Neural cell (in vitro differentiated cells): ENCODE measurements at regions not wholly inside any gene's neighbourhood (a gene's known extent, or its start where the extent isn't known, plus 50 kb on each side); places are given as distances from the start of the nearest gene placed in this dataset.

ENCODE experiments used
- H2AFZ ChIP-seq: fragments of 200-600, 300-800 bp; sonication (generic), shearing (Covaris generic); 2 replicates; pipeline ENCODE4 v1.6.0; 2014; ENCODE audit warnings: low read depth, mild to moderate bottlenecking, antibody characterized with exemption, low read length, moderate library complexity
- H3F3A ChIP-seq: fragments of 200-600 bp; shearing (Covaris generic); 2 replicates; pipeline ENCODE4 v1.6.1; 2016; ENCODE audit warnings: mild to moderate bottlenecking, moderate library complexity, mixed read lengths, antibody characterized with exemption, low read length; ENCODE audit not compliant: insufficient read depth, poor library complexity, severe bottlenecking
- H3K27ac ChIP-seq: fragments of 200-600, 300-800 bp; sonication (generic), shearing (Covaris generic); 2 replicates; pipeline ENCODE4 v1.5.1; 2014; ENCODE audit warnings: mild to moderate bottlenecking, low read length, moderate library complexity
- H3K27me3 ChIP-seq: fragments of 300-800, 200-600 bp; sonication (generic), shearing (Covaris generic); 2 replicates; pipeline ENCODE4 v1.6.0; 2014; ENCODE audit warnings: mild to moderate bottlenecking, low read depth, low read length, moderate library complexity; ENCODE audit not compliant: insufficient read depth
- H3K36me3 ChIP-seq: fragments of 300-800, 200-600 bp; sonication (generic), shearing (Covaris generic); 2 replicates; pipeline ENCODE4 v1.5.1; 2014; ENCODE audit warnings: mild to moderate bottlenecking, antibody characterized with exemption, low read length, moderate library complexity; ENCODE audit not compliant: insufficient read depth
- H3K4me2 ChIP-seq: fragments of 300-800, 200-600 bp; sonication (generic), shearing (Covaris generic); 2 replicates; pipeline ENCODE4 v1.6.0; 2014; ENCODE audit warnings: mild to moderate bottlenecking, low read length
- H3K4me3 ChIP-seq: fragments of 300-800, 200-600 bp; sonication (generic), shearing (Covaris generic); 2 replicates; pipeline ENCODE4 v1.5.1; 2014; ENCODE audit warnings: mild to moderate bottlenecking, low read length, moderate library complexity
- H3K79me2 ChIP-seq: fragments of 200-600 bp; shearing (Covaris generic); replicated peaks from 2 replicates; pipeline ENCODE4 v1.6.0; 2014; ENCODE audit warnings: mild to moderate bottlenecking, low read length, moderate library complexity; ENCODE audit not compliant: insufficient read depth
- H3K9ac ChIP-seq: fragments of 300-800, 200-600 bp; sonication (generic), shearing (Covaris generic); 2 replicates; pipeline ENCODE4 v1.6.1; 2016; ENCODE audit warnings: mild to moderate bottlenecking, low read length, mixed read lengths
- H3K9me2 ChIP-seq: fragments of 200-600 bp; shearing (Covaris generic); 2 replicates; pipeline ENCODE4 v1.6.1; 2016; ENCODE audit warnings: mild to moderate bottlenecking, low read length, mixed read lengths; ENCODE audit not compliant: insufficient read depth
- H3K9me3 ChIP-seq: fragments of 200-600, 300-800 bp; sonication (generic), shearing (Covaris generic); 2 replicates; pipeline ENCODE4 v1.6.1; 2016; ENCODE audit warnings: mild to moderate bottlenecking, mixed run types, low read length, moderate library complexity, mixed read lengths
- H4K20me1 ChIP-seq: fragments of 200-600 bp; shearing (Covaris generic); 2 replicates; pipeline ENCODE4 v1.6.1; 2016; ENCODE audit warnings: mild to moderate bottlenecking, mixed run types; ENCODE audit not compliant: insufficient read depth
- EP300 ChIP-seq: fragments of 450-650 bp; conservative IDR thresholded peaks from 2 replicates; pipeline ENCODE4 v1.6.1; 2014; ENCODE audit warnings: antibody characterized with exemption, mild to moderate bottlenecking, moderate library complexity; ENCODE audit not compliant: poor library complexity, severe bottlenecking
- EZH2 ChIP-seq: fragments of 200-600, 300-800 bp; shearing (Covaris generic), sonication (generic); IDR thresholded peaks from 2 replicates; pipeline ENCODE4 v1.6.1; 2014; ENCODE audit warnings: antibody characterized with exemption, low read length, borderline replicate concordance, mild to moderate bottlenecking; ENCODE audit not compliant: insufficient read depth, poor library complexity, severe bottlenecking
- MXI1 ChIP-seq: fragments of 450-650 bp; conservative IDR thresholded peaks from 2 replicates; pipeline ENCODE4 v1.6.1; 2014; ENCODE audit warnings: antibody characterized with exemption, mild to moderate bottlenecking; ENCODE audit not compliant: poor library complexity, severe bottlenecking
- POLR2AphosphoS5 ChIP-seq: IDR thresholded peaks from 2 replicates; pipeline ENCODE4 v1.6.1; 2012
- RAD21 ChIP-seq: fragments of 450-650 bp; conservative IDR thresholded peaks from 2 replicates; pipeline ENCODE4 v1.6.1; 2014; ENCODE audit warnings: antibody characterized with exemption, mild to moderate bottlenecking, moderate library complexity
- SMC3 ChIP-seq: fragments of 450-650 bp; conservative IDR thresholded peaks from 2 replicates; pipeline ENCODE4 v1.6.1; 2014; ENCODE audit warnings: antibody characterized with exemption, mild to moderate bottlenecking, moderate library complexity; ENCODE audit not compliant: poor library complexity
- TAF1 ChIP-seq: IDR thresholded peaks from 2 replicates; pipeline ENCODE4 v1.6.1; 2012; ENCODE audit warnings: low read depth
- TF ChIP-seq, protein P1 (sequence below): fragments of 450-650 bp; IDR thresholded peaks from 2 replicates; pipeline ENCODE4 v1.5.1; 2014; ENCODE audit warnings: antibody characterized with exemption, mild to moderate bottlenecking, moderate library complexity; ENCODE audit not compliant: poor library complexity, severe bottlenecking
- TF ChIP-seq, protein P2 (sequence below): IDR thresholded peaks from 2 replicates; pipeline ENCODE4 v1.6.1; 2012; ENCODE audit warnings: borderline replicate concordance

DNA sequence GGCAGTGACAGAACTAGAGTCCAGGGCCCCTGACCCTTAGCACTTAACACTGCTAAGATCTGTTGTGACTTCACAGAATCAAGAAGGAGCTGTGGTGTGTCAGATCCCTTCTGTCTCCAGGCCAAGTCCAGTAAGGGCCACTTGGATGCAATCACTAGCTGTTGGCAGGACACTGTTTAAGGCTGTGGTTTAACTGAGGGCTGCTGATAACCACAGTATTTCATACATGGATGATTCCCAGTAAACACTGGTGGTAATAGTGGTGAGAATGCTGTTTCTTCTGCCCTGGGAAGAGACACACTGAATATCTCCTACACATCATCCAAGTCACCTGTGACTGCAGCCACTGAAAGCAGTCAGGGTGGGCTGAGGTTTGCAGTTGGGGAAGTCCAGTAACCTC is 77.7 kb upstream of the FBXO11 start:
- TF ChIP-seq MXI1 = no peak
- no peak for TF ChIP-seq TAF1
- TF ChIP-seq, protein P1, sequence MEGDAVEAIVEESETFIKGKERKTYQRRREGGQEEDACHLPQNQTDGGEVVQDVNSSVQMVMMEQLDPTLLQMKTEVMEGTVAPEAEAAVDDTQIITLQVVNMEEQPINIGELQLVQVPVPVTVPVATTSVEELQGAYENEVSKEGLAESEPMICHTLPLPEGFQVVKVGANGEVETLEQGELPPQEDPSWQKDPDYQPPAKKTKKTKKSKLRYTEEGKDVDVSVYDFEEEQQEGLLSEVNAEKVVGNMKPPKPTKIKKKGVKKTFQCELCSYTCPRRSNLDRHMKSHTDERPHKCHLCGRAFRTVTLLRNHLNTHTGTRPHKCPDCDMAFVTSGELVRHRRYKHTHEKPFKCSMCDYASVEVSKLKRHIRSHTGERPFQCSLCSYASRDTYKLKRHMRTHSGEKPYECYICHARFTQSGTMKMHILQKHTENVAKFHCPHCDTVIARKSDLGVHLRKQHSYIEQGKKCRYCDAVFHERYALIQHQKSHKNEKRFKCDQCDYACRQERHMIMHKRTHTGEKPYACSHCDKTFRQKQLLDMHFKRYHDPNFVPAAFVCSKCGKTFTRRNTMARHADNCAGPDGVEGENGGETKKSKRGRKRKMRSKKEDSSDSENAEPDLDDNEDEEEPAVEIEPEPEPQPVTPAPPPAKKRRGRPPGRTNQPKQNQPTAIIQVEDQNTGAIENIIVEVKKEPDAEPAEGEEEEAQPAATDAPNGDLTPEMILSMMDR = no peak
- no peak for TF ChIP-seq EZH2
- no peak for TF ChIP-seq EP300
- TF ChIP-seq RAD21 = no peak
- TF ChIP-seq, protein P2, sequence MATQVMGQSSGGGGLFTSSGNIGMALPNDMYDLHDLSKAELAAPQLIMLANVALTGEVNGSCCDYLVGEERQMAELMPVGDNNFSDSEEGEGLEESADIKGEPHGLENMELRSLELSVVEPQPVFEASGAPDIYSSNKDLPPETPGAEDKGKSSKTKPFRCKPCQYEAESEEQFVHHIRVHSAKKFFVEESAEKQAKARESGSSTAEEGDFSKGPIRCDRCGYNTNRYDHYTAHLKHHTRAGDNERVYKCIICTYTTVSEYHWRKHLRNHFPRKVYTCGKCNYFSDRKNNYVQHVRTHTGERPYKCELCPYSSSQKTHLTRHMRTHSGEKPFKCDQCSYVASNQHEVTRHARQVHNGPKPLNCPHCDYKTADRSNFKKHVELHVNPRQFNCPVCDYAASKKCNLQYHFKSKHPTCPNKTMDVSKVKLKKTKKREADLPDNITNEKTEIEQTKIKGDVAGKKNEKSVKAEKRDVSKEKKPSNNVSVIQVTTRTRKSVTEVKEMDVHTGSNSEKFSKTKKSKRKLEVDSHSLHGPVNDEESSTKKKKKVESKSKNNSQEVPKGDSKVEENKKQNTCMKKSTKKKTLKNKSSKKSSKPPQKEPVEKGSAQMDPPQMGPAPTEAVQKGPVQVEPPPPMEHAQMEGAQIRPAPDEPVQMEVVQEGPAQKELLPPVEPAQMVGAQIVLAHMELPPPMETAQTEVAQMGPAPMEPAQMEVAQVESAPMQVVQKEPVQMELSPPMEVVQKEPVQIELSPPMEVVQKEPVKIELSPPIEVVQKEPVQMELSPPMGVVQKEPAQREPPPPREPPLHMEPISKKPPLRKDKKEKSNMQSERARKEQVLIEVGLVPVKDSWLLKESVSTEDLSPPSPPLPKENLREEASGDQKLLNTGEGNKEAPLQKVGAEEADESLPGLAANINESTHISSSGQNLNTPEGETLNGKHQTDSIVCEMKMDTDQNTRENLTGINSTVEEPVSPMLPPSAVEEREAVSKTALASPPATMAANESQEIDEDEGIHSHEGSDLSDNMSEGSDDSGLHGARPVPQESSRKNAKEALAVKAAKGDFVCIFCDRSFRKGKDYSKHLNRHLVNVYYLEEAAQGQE = no peak
- no peak for TF ChIP-seq POLR2AphosphoS5
- TF ChIP-seq SMC3 = no peak
- Histone ChIP-seq H3K79me2 (no peaks in the 10 kb centered on the region), H3K9ac (no peak overlapping the region), H3K9me2 (no peaks in the 10 kb centered on the region), H3K4me2 (no peak overlapping the region), H4K20me1 (no peaks in the 10 kb centered on the region), H3K4me3 (no peak overlapping the region), H3K27ac (no peak overlapping the region), H3F3A (no peaks in the 10 kb centered on the region), H3K27me3 (no peaks in the 10 kb centered on the region), H3K36me3 (no peaks in the 10 kb centered on the region), H3K9me3 (no peaks in the 10 kb centered on the region), H2AFZ (no peak overlapping the region)

DNA sequence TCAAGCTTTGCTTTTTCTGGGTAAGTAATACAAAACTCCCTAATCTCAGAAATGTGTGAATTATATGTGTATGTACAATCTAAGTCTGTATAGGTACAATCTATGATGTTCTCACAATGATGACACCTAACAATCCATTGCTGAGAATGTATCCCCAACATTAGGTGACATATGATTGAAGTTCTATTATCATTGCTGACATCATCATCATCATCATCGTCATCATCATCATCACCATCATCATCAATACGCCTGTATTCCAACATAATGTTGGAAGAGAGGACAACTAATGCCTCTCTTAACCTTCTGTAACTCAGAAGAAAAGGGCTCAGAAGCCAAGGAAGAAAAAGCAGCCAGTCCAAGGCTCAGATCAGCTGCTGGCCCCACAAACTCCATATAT is 84.2 kb upstream of the FBXO11 start:
- H3K9me2 ChIP-seq = no peaks in the 10 kb centered on the region
- no peaks in the 10 kb centered on the region for H4K20me1 ChIP-seq
- H3K4me2 ChIP-seq = no peak overlapping the region
- no peaks in the 10 kb centered on the region for H3K36me3 ChIP-seq
- H3K27ac ChIP-seq = no peak overlapping the region
- no peak overlapping the region for H2AFZ ChIP-seq
- no peak overlapping the region for H3K4me3 ChIP-seq
- H3K27me3 ChIP-seq = no peaks in the 10 kb centered on the region
- H3K9ac ChIP-seq = no peak overlapping the region
- H3K9me3 ChIP-seq = no peaks in the 10 kb centered on the region
- no peaks in the 10 kb centered on the region for H3K79me2 ChIP-seq
- no peaks in the 10 kb centered on the region for H3F3A ChIP-seq
- no peak for TF ChIP-seq RAD21
- no peak for TF ChIP-seq SMC3
- TF ChIP-seq, protein P1 = no peak
- no peak for TF ChIP-seq TAF1
- TF ChIP-seq EZH2 = no peak
- no peak for TF ChIP-seq MXI1
- TF ChIP-seq, protein P2 = no peak
- no peak for TF ChIP-seq EP300
- TF ChIP-seq POLR2AphosphoS5 = no peak
